ENCODE measurements at regions not wholly inside any gene's neighbourhood (a gene's known extent, or its start where the extent isn't known, plus 50 kb on each side); places are given as distances from the start of the nearest gene placed in this dataset.

DNA sequence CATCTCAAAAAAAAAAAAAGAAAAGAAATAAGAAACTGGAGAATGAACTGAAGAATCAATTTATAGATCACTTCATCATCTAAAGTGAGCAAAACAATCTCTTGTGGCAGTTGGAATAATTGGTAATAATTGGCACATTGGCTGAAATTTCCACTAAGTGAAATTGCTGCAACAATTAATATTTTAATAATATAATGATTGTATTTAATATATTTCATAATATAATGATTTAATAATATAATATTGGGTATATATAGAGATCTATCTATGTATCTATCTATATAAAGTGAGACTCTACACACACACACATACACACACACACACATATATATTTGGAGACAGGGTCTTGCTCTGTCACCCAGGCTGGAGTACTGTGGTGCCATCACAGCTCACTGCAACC is 81.2 kb upstream of the PRICKLE1 start:
- Histone ChIP-seq H3K9me3 (ENCODE audit: control insufficient read depth, low read depth, low read length) (no peaks in the 10 kb centered on the region), H3K27ac (ENCODE audit: low read length) (no peak overlapping the region), H3K27me3 (ENCODE audit: control insufficient read depth, insufficient read depth, low read length) (no peaks in the 10 kb centered on the region), H3K4me3 (ENCODE audit: low read length) (no peak overlapping the region), H3K4me1 (ENCODE audit: control insufficient read depth, insufficient read depth, low read length) (no peaks in the 10 kb centered on the region), H3K36me3 (ENCODE audit: control insufficient read depth, insufficient read depth, low read length) (no peaks in the 10 kb centered on the region)
- DNase-seq: no peak

DNA sequence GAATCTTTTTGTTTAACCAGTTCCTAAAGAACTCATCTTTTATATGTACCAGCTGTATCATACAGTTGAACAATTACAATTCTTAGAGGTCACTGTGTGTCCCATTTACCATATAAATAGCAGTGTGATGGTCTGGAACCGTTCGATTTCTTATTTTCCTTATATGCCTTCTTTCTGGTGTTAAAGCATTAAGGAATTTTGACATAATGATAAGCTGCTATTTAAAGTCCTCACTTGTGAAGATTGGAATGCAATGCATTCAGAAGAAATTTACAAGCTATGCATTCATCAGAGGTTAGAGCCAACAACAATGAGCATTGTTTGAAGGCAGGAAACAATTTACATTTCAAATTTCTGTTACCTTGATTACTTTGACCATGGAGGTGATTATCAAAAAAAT is 80.0 kb upstream of the PRICKLE1 start:
- 55% methylated on average over 2 of the region's 2 CpGs for WGBS (ENCODE audit: insufficient coverage, low lambda C conversion rate)
- no peak for DNase-seq
- no peaks in the 10 kb centered on the region for H3K4me1 ChIP-seq (ENCODE audit: control insufficient read depth, insufficient read depth, low read length)
- H3K27me3 ChIP-seq (ENCODE audit: control insufficient read depth, insufficient read depth, low read length): no peaks in the 10 kb centered on the region
- no peaks in the 10 kb centered on the region for H3K9me3 ChIP-seq (ENCODE audit: control insufficient read depth, low read depth, low read length)
- H3K4me3 ChIP-seq (ENCODE audit: low read length): no peak overlapping the region
- no peaks in the 10 kb centered on the region for H3K36me3 ChIP-seq (ENCODE audit: control insufficient read depth, insufficient read depth, low read length)
- no peak overlapping the region for H3K27ac ChIP-seq (ENCODE audit: low read length)

DNA sequence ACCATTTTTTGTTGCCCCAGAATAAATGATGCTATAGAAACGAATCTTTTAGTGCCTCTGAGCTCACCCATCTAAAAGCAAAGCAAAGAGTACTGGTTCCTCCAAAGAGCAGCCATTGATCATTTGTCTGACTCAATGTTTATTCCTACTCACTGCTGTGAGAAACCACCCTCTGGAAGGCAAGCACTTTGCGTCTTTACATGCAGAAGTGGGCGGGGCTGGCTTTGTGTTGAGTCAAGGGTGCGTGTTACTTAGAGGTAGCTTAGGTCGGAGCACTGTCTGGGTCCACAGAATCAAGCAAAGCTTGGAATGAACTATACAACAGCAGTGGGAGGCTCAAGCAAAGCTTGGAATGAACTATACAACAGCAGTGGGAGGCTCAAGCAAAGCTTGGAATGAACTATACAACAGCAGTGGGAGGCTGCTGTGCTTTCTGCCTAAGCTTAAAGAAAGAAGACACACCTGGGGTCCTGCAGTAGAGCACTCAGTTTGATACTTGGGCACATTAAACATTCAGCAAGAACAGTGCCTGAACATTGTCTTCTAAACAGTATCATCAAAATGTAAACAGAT is 77.2 kb upstream of the PRICKLE1 start:
- H3K27me3 ChIP-seq (ENCODE audit: control insufficient read depth, insufficient read depth, low read length): no peaks in the 10 kb centered on the region
- H3K4me3 ChIP-seq (ENCODE audit: low read length): no peak overlapping the region
- no peak overlapping the region for H3K27ac ChIP-seq (ENCODE audit: low read length)
- H3K36me3 ChIP-seq (ENCODE audit: control insufficient read depth, insufficient read depth, low read length): no peaks in the 10 kb centered on the region
- H3K9me3 ChIP-seq (ENCODE audit: control insufficient read depth, low read depth, low read length): no peaks in the 10 kb centered on the region
- H3K4me1 ChIP-seq (ENCODE audit: control insufficient read depth, insufficient read depth, low read length): no peaks in the 10 kb centered on the region
- WGBS (ENCODE audit: insufficient coverage, low lambda C conversion rate): no CpG with 5 or more reads among the region's 5 CpGs
- no peak for DNase-seq

DNA sequence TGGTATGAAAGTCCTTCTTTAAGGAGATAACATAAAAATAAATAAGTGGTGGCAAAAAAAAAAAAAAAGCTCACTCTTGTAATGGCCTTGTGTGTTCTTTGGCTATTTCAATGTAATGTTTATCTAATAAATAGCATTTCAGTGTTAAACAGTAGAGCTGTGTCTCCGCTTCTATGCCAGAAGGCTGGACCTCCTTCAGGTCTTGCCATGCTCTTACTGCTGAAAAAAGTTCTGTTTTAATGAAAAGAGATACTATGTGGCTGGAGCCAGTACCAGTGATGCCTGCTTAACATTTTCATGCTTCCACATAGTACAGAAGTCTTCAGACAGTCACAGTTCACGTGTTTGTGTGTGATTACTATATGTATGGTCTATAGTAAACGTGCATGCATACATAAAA is 74.1 kb upstream of the PRICKLE1 start:
- 90% methylated on average over 2 of the region's 3 CpGs for WGBS (ENCODE audit: insufficient coverage, low lambda C conversion rate)
- H3K36me3 ChIP-seq (ENCODE audit: control insufficient read depth, insufficient read depth, low read length): no peaks in the 10 kb centered on the region
- no peaks in the 10 kb centered on the region for H3K4me1 ChIP-seq (ENCODE audit: control insufficient read depth, insufficient read depth, low read length)
- H3K9me3 ChIP-seq (ENCODE audit: control insufficient read depth, low read depth, low read length): no peaks in the 10 kb centered on the region
- H3K4me3 ChIP-seq (ENCODE audit: low read length): no peak overlapping the region
- DNase-seq: no peak
- no peak overlapping the region for H3K27ac ChIP-seq (ENCODE audit: low read length)
- H3K27me3 ChIP-seq (ENCODE audit: control insufficient read depth, insufficient read depth, low read length): no peaks in the 10 kb centered on the region

DNA sequence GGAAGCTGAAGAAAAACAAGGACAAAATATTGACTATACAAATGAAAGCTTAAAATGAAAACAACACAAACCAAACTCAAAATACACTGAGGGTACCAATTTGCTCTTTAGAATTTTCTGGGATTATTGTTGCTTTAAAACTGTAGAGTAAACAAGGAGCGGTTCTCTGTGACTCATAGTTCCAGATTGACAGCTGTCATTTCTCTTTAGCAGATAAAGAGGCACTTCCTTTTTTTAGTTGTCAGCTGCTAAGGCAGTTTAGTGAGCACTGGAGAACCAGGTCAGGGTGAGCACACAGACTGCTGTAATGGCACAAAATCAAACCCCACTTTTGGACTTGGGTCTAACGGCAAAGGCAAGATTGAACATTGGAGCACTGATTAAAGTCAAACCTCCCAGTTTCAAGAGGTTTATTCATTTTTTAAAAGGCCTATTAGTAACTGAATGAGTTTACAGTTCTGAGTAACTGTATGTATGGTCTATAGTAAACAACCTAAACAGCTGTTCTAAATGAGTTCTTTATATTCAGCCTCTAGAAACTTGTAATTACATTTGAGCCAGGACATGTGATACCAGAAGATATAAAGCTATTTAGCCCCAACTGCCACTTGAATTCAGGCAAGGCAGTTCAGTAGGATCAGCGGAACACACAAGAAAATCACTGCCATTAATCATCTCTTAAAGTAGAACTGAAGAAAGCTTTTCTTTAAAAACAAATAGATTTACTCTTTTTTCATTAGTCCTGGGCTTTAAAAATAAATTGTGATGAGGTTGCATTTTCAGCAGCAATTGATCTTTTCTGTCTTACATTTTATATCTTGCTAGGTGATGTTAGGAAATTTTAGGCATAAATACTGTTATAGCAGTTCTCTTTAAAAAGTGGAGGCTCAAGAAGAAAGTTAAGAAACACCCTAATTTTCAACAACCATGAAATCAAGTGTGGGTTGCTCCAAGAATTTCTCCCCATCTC is 71.7 kb upstream of the PRICKLE1 start:
- H3K4me3 ChIP-seq (ENCODE audit: low read length): no peak overlapping the region

DNA sequence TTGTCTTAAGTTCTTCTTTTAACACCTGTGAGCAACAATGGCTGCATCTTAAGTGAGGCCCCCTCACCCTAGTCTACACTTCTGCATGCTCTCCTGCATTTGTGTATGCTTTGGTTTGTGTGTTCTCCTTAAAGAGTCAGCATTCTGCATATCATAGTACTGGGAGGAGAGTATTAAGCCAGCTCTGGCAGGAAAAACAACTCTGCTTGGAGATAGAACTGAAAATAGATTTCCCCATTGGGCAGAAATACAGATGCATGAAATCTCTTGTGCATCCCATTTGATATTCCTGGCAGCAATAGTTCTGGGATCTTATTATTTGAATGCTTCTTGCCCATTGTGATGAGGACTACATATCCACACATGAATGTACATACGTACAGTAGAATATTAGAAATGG is 70.6 kb upstream of the PRICKLE1 start:
- H3K27me3 ChIP-seq (ENCODE audit: control insufficient read depth, insufficient read depth, low read length): no peaks in the 10 kb centered on the region
- H3K9me3 ChIP-seq (ENCODE audit: control insufficient read depth, low read depth, low read length): no peaks in the 10 kb centered on the region
- H3K27ac ChIP-seq (ENCODE audit: low read length): no peak overlapping the region
- DNase-seq: no peak
- WGBS (ENCODE audit: insufficient coverage, low lambda C conversion rate): no CpG with 5 or more reads among the region's 1 CpG
- no peak overlapping the region for H3K4me3 ChIP-seq (ENCODE audit: low read length)
- H3K36me3 ChIP-seq (ENCODE audit: control insufficient read depth, insufficient read depth, low read length): no peaks in the 10 kb centered on the region
- no peaks in the 10 kb centered on the region for H3K4me1 ChIP-seq (ENCODE audit: control insufficient read depth, insufficient read depth, low read length)

More for the DNA sequence above, 71.7 kb upstream of the PRICKLE1 start:
- H3K4me1 ChIP-seq (ENCODE audit: control insufficient read depth, insufficient read depth, low read length): no peaks in the 10 kb centered on the region
- H3K27me3 ChIP-seq (ENCODE audit: control insufficient read depth, insufficient read depth, low read length): no peaks in the 10 kb centered on the region
- no peak overlapping the region for H3K27ac ChIP-seq (ENCODE audit: low read length)
- H3K9me3 ChIP-seq (ENCODE audit: control insufficient read depth, low read depth, low read length): no peaks in the 10 kb centered on the region
- WGBS (ENCODE audit: insufficient coverage, low lambda C conversion rate): 90% methylated on average over 2 of the region's 3 CpGs
- H3K36me3 ChIP-seq (ENCODE audit: control insufficient read depth, insufficient read depth, low read length): no peaks in the 10 kb centered on the region
- DNase-seq: no peak

DNA sequence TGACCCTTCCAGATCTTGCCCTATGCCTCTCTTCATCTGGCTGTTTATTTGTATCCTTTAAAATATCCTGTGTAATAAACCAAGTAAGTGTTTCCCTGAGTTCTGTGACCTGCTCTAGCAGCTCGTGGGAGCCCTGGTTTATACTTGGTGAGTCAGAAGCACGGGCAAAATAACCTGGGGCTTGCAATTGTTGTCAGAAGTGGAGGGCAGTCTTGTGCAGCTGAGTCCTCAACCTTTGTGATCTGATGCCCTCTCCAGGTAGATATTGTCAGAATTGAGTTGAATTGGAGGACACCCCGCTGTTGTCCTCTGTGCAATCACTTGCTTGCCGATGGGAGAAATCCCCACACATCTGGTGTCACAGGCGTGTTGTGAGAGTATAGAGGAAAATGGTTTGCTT is 62.5 kb upstream of the PRICKLE1 start:
- no peaks in the 10 kb centered on the region for H3K27me3 ChIP-seq (ENCODE audit: control insufficient read depth, insufficient read depth, low read length)
- no peak overlapping the region for H3K4me3 ChIP-seq (ENCODE audit: low read length)
- no peaks in the 10 kb centered on the region for H3K9me3 ChIP-seq (ENCODE audit: control insufficient read depth, low read depth, low read length)
- no peak for DNase-seq
- H3K36me3 ChIP-seq (ENCODE audit: control insufficient read depth, insufficient read depth, low read length): no peaks in the 10 kb centered on the region
- no peaks in the 10 kb centered on the region for H3K4me1 ChIP-seq (ENCODE audit: control insufficient read depth, insufficient read depth, low read length)
- no peak overlapping the region for H3K27ac ChIP-seq (ENCODE audit: low read length)
- WGBS (ENCODE audit: insufficient coverage, low lambda C conversion rate): no CpG with 5 or more reads among the region's 5 CpGs

DNA sequence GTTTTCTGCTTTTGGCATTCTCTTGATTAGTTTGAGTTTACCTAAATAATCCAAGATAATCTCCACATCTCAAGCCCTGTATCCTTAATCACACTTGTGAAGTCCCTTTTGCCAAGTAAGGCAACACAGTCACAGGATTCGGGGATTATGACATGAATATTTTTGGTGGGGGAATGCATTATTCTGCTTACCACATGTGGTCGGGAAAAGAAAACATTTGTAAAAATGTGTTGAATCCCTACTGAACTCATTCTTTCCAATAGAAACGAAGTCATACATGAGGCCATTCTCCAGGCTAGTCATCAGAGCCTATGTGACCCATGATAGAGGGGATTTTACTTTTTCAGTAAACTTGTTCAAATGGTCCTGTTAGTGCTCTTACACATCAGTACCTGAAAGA is 58.5 kb upstream of the PRICKLE1 start:
- no peaks in the 10 kb centered on the region for H3K36me3 ChIP-seq (ENCODE audit: control insufficient read depth, insufficient read depth, low read length)
- WGBS (ENCODE audit: insufficient coverage, low lambda C conversion rate): 83% methylated on average over 2 of the region's 3 CpGs

DNA sequence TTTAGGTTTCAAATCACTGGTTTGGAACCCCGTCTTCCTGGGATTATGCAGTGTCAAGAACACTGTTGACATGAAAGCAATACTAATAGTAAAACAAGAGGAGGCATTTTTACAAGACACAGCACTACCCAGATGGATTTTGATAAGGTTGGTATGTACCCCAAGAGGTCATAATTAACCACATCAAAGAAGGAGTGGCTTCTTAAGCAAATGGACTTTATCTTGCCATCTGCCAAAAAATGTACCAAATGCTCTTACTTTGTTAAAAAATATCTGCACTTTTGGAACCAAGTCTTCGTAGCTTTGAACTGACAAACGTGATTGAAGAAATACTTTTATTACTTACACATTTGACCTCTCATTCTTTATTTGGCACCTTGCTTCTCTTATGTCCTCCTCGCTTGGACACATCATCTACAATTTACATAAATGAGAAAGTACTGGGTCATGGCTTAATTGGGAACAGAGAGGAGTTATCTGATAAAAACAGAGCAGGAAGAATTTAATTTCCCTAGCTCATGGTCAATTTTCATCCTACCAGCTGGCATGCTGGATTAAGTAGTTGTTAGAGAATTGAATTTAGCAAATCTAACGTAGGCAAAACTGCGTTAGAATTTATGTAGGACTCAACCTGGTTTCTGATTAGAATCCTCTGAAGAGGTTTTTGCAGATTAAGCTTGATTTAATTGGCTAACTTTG is 54.5 kb upstream of the PRICKLE1 start:
- Histone ChIP-seq H3K4me1 (ENCODE audit: control insufficient read depth, insufficient read depth, low read length) (no peaks in the 10 kb centered on the region), H3K27me3 (ENCODE audit: control insufficient read depth, insufficient read depth, low read length) (no peaks in the 10 kb centered on the region), H3K36me3 (ENCODE audit: control insufficient read depth, insufficient read depth, low read length) (no peaks in the 10 kb centered on the region), H3K27ac (ENCODE audit: low read length) (no peak overlapping the region), H3K9me3 (ENCODE audit: control insufficient read depth, low read depth, low read length) (no peaks in the 10 kb centered on the region), H3K4me3 (ENCODE audit: low read length) (no peak overlapping the region)
- no peak for DNase-seq
- WGBS (ENCODE audit: insufficient coverage, low lambda C conversion rate): 84% methylated on average over 3 of the region's 6 CpGs

More for the DNA sequence above, 58.5 kb upstream of the PRICKLE1 start:
- Histone ChIP-seq H3K4me1 (ENCODE audit: control insufficient read depth, insufficient read depth, low read length) (no peaks in the 10 kb centered on the region), H3K9me3 (ENCODE audit: control insufficient read depth, low read depth, low read length) (no peaks in the 10 kb centered on the region), H3K4me3 (ENCODE audit: low read length) (no peak overlapping the region), H3K27me3 (ENCODE audit: control insufficient read depth, insufficient read depth, low read length) (no peaks in the 10 kb centered on the region), H3K27ac (ENCODE audit: low read length) (no peak overlapping the region)
- DNase-seq: no peak

DNA sequence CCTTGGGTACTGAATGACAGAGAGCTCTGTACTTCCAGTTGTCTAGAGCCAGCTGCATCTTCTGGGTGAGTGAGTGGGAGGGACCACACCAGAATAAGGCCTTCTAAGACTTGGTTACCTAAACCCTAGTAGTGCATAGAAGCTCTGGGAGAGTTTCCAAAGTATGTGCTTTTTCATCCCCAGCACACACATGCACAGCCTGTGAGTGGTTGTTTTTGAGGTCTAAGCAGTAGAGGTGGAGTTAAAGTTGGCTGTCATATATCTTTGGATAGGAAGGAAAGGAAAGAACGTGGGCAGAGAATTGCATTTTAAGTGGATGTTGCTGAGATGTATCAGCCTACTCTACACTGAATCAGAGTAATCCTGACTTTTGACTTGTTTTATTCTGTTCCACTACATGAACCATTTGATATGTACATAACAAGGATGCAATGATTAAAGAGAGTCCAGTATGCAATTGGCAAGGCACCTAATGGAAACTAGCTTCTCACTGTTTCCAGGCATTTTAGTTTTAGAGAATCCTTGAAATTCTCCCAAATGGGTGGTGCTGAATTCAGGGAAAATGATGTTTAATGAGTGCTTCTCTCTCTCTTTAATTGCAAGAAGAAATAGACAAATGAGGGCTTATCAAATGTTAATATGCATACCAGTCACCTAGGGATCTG is 51.8 kb upstream of the PRICKLE1 start:
- DNase-seq: no peak
- Histone ChIP-seq H3K4me1 (ENCODE audit: control insufficient read depth, insufficient read depth, low read length) (no peaks in the 10 kb centered on the region), H3K36me3 (ENCODE audit: control insufficient read depth, insufficient read depth, low read length) (no peaks in the 10 kb centered on the region), H3K27ac (ENCODE audit: low read length) (no peak overlapping the region), H3K9me3 (ENCODE audit: control insufficient read depth, low read depth, low read length) (no peaks in the 10 kb centered on the region), H3K4me3 (ENCODE audit: low read length) (no peak overlapping the region), H3K27me3 (ENCODE audit: control insufficient read depth, insufficient read depth, low read length) (no peaks in the 10 kb centered on the region)
- WGBS (ENCODE audit: insufficient coverage, low lambda C conversion rate): no CpG with 5 or more reads among the region's 1 CpG

Data from large intestine (tissue), 3 donors.